Liver (tissue), 7 donors: ENCODE measurements at regions not wholly inside any gene's neighbourhood (a gene's known extent, or its start where the extent isn't known, plus 50 kb on each side); places are given as distances from the start of the nearest gene placed in this dataset.

ENCODE experiments used
- DNase-seq: peaks from one replicate; pipeline ENCODE4 v3.0.0-alpha.2; 2017; ENCODE audit warnings: low spot score
- H3K27ac ChIP-seq, 2 donors: one replicate each; pipeline ENCODE4 v1.7.0; 2013; ENCODE audit warnings: inconsistent platforms in 2 of 2, low read length in 2 of 2, control low read depth in 1 of 2, low read depth in 1 of 2, mild to moderate bottlenecking in 1 of 2
- H3K27me3 ChIP-seq, 4 donors: one replicate each; pipeline versions ENCODE4 v1.6.1 to v1.7.0; 2013; ENCODE audit warnings: low read length in 3 of 4, inconsistent platforms in 1 of 4, mild to moderate bottlenecking in 1 of 4, moderate library complexity in 1 of 4; ENCODE audit not compliant: control insufficient read depth in 4 of 4, insufficient read depth in 4 of 4
- H3K36me3 ChIP-seq, 4 donors: one replicate each; pipeline versions ENCODE4 v1.6.1 to v1.7.0; 2013; ENCODE audit warnings: low read length in 3 of 4, mild to moderate bottlenecking in 3 of 4, low read depth in 1 of 4, moderate library complexity in 1 of 4; ENCODE audit not compliant: control insufficient read depth in 4 of 4, insufficient read depth in 3 of 4
- H3K4me1 ChIP-seq, 4 donors: one replicate each; pipeline versions ENCODE4 v1.6.1 to v1.7.0; 2013; ENCODE audit warnings: low read length in 3 of 4, mild to moderate bottlenecking in 3 of 4, moderate library complexity in 1 of 4; ENCODE audit not compliant: control insufficient read depth in 4 of 4, insufficient read depth in 4 of 4
- H3K4me3 ChIP-seq, 3 donors: one replicate each; pipeline versions ENCODE4 v1.6.1 to v1.7.0; 2013; ENCODE audit warnings: low read length in 3 of 3, control low read depth in 1 of 3, low read depth in 1 of 3, mild to moderate bottlenecking in 1 of 3
- H3K9ac ChIP-seq, 2 donors: one replicate each; pipeline ENCODE4 v1.7.0; 2013; ENCODE audit warnings: low read length in 2 of 2, mild to moderate bottlenecking in 2 of 2, moderate library complexity in 2 of 2, control low read depth in 1 of 2, low read depth in 1 of 2
- H3K9me3 ChIP-seq, 4 donors: one replicate each; pipeline versions ENCODE4 v1.6.1 to v1.7.0; 2013; ENCODE audit warnings: low read length in 3 of 4; ENCODE audit not compliant: control insufficient read depth in 4 of 4
- ATF3 ChIP-seq: IDR thresholded peaks from 2 replicates; pipeline ENCODE4 v1.6.1; 2016; ENCODE audit warnings: antibody characterized with exemption
- EGR1 ChIP-seq, 2 donors: IDR thresholded peaks; 2 replicates each; pipeline ENCODE4 v1.6.1; 2016 to 2018; ENCODE audit warnings: antibody characterized with exemption in 2 of 2, low read depth in 2 of 2
- FOXA1 ChIP-seq: IDR thresholded peaks from 2 replicates; pipeline ENCODE4 v1.6.1; 2016; ENCODE audit warnings: antibody characterized with exemption
- GABPA ChIP-seq, 2 donors: IDR thresholded peaks in 1 of 2; conservative IDR thresholded peaks in 1 of 2; 2 replicates each; pipeline ENCODE4 v1.6.1; 2016; ENCODE audit warnings: antibody characterized with exemption in 2 of 2, mild to moderate bottlenecking in 1 of 2, moderate library complexity in 1 of 2
- HNF4A ChIP-seq, 2 donors: conservative IDR thresholded peaks; 2 replicates each; pipeline ENCODE4 v1.6.1; 2016; ENCODE audit warnings: antibody characterized with exemption in 2 of 2, mild to moderate bottlenecking in 2 of 2
- HNF4G ChIP-seq: IDR thresholded peaks from 2 replicates; pipeline ENCODE4 v1.6.1; 2016; ENCODE audit warnings: antibody characterized with exemption
- NR2F2 ChIP-seq: IDR thresholded peaks from 2 replicates; pipeline ENCODE4 v1.6.1; 2016; ENCODE audit warnings: antibody characterized with exemption
- RAD21 ChIP-seq, 2 donors: IDR thresholded peaks; 2 replicates each; pipeline ENCODE4 v1.6.1; 2016; ENCODE audit warnings: antibody characterized with exemption in 2 of 2, mild to moderate bottlenecking in 2 of 2
- RXRA ChIP-seq, 2 donors: IDR thresholded peaks; 2 replicates each; pipeline ENCODE4 v1.6.1; 2017 to 2018; ENCODE audit warnings: antibody characterized with exemption in 2 of 2, mild to moderate bottlenecking in 1 of 2
- SP1 ChIP-seq: IDR thresholded peaks from 2 replicates; pipeline ENCODE4 v1.6.1; 2018; ENCODE audit warnings: antibody characterized with exemption, mild to moderate bottlenecking
- TAF1 ChIP-seq: conservative IDR thresholded peaks from 2 replicates; pipeline ENCODE4 v1.6.1; 2016; ENCODE audit warnings: antibody characterized with exemption, mild to moderate bottlenecking
- YY1 ChIP-seq: IDR thresholded peaks from 2 replicates; pipeline ENCODE4 v1.6.1; 2016; ENCODE audit warnings: antibody characterized with exemption, mild to moderate bottlenecking
- WGBS: extraction: QIAGEN DNeasy Blood & Tissue Kit; methylation state at CpG from one replicate; pipeline ENCODE4 v1.1.7; 2013; 5-methylcytosine and 5-hydroxymethylcytosine counted together
- TF ChIP-seq, protein P1 (sequence below): IDR thresholded peaks from 2 replicates; pipeline ENCODE4 v1.6.1; 2016; ENCODE audit warnings: antibody characterized with exemption
- TF ChIP-seq, protein P2 (sequence below): IDR thresholded peaks from 2 replicates; pipeline ENCODE4 v1.6.1; 2016; ENCODE audit warnings: antibody characterized with exemption
- donor health status: healthy.
- donor health status: healthy.
- donor health status: healthy.
- donor health status: healthy.

DNA sequence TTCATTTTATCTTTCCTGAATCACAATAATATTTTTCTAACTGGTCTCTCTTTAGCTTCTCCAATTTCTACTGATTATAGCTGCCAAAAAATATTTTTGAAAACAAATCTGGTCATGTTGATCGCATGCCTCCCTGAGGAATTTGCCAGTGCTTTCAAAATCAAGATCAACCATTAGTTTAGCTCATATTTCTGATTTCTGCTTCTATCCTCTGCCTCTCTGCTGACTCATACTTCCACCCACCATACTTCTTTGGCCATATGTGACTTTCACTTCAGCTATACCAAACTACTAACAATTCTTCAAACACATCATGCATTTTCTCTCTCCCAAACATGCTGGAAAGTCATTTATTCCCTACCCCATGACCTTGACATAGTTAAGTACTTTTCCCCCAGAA lies 636.5 kb downstream of the TLE1 start (continued):
- no peak for TF ChIP-seq YY1

GRCh38 chr9:81047280-81047679 lies 642.1 kb downstream of the TLE1 start:
- no peak for DNase-seq
- no peaks in the 10 kb centered on the region for H3K36me3 ChIP-seq
- no peaks in the 10 kb centered on the region for H3K27me3 ChIP-seq
- H3K4me1 ChIP-seq = no peaks in the 10 kb centered on the region
- H3K4me3 ChIP-seq = no peak overlapping the region
- no peaks in the 10 kb centered on the region for H3K9me3 ChIP-seq
- WGBS = 87% methylated on average over 1 of the region's 1 CpG
- TF ChIP-seq RXRA (IDR thresholded peaks at IDR 0.05) (no peak), RAD21 (IDR thresholded peaks at IDR 0.05) (no peak), YY1 (no peak), GABPA (IDR thresholded peaks at IDR 0.05 in 1 of 2, conservative IDR thresholded peaks at IDR 0.05 in 1 of 2) (no peak), HNF4G (no peak), FOXA1 (no peak), NR2F2 (no peak), TAF1 (no peak), HNF4A (conservative IDR thresholded peaks at IDR 0.05) (no peak), SP1 (no peak), EGR1 (IDR thresholded peaks at IDR 0.05; ENCODE audit: low read depth in 2 of 2) (no peak)
- TF ChIP-seq, protein P1, sequence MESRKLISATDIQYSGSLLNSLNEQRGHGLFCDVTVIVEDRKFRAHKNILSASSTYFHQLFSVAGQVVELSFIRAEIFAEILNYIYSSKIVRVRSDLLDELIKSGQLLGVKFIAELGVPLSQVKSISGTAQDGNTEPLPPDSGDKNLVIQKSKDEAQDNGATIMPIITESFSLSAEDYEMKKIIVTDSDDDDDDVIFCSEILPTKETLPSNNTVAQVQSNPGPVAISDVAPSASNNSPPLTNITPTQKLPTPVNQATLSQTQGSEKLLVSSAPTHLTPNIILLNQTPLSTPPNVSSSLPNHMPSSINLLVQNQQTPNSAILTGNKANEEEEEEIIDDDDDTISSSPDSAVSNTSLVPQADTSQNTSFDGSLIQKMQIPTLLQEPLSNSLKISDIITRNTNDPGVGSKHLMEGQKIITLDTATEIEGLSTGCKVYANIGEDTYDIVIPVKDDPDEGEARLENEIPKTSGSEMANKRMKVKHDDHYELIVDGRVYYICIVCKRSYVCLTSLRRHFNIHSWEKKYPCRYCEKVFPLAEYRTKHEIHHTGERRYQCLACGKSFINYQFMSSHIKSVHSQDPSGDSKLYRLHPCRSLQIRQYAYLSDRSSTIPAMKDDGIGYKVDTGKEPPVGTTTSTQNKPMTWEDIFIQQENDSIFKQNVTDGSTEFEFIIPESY = no peak
- TF ChIP-seq, protein P2, sequence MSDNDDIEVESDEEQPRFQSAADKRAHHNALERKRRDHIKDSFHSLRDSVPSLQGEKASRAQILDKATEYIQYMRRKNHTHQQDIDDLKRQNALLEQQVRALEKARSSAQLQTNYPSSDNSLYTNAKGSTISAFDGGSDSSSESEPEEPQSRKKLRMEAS = no peak
- H3K27ac ChIP-seq = no peak overlapping the region
- no peak overlapping the region for H3K9ac ChIP-seq

DNA sequence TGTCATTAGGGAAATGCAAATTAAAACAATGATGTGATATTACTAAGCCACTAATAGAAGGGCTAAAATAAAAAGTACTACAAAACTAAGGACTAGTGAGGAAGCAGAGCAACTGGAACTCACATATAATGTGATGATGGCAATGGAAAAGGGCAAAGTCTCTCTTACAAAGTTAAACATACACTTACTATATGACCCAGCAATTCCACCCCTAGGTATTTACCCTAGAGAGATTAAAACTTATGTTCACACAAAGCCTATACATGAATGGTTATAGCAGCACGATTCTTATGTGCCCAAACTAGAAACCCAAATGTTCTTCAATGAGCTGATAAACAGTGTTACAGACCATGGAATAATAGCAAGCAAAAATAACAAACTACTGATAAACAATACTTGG lies 643.7 kb downstream of the TLE1 start:
- TF ChIP-seq YY1 = no peak
- TF ChIP-seq EGR1 (IDR thresholded peaks at IDR 0.05; ENCODE audit: low read depth in 2 of 2) = no peak
- TF ChIP-seq, protein P1 = no peak
- TF ChIP-seq RXRA (IDR thresholded peaks at IDR 0.05) = no peak
- no peak for TF ChIP-seq ATF3
- no peaks in the 10 kb centered on the region for H3K9me3 ChIP-seq
- H3K4me1 ChIP-seq = no peaks in the 10 kb centered on the region
- no peaks in the 10 kb centered on the region for H3K27me3 ChIP-seq
- H3K4me3 ChIP-seq = no peak overlapping the region
- 69% methylated on average over 1 of the region's 1 CpG for WGBS
- no peak overlapping the region for H3K27ac ChIP-seq
- DNase-seq = no peak
- no peak overlapping the region for H3K9ac ChIP-seq
- H3K36me3 ChIP-seq = no peaks in the 10 kb centered on the region
